ENCODE measurements at regions not wholly inside any gene's neighbourhood (a gene's known extent, or its start where the extent isn't known, plus 50 kb on each side); places are given as distances from the start of the nearest gene placed in this dataset.

GRCh38 chr5:97417986-97418385 lies 234.9 kb upstream of the RIOK2 start:
- no peak overlapping the region for H3K27ac ChIP-seq (ENCODE audit: low read depth, low read length)
- H3K27me3 Mint-ChIP-seq (ENCODE audit: low read depth, unreplicated experiment): no peaks in the 10 kb centered on the region
- TF ChIP-seq EZH2 (IDR thresholded peaks at IDR 0.05; ENCODE audit: insufficient read depth, low read length) (no peak), CTCF (IDR thresholded peaks at IDR 0.05; ENCODE audit: insufficient read depth, low read depth, low read length) (no peak)
- H3K9ac ChIP-seq (ENCODE audit: low read length): no peak overlapping the region
- H2AFZ ChIP-seq (ENCODE audit: low read depth, low read length): no peak overlapping the region
- no peaks in the 10 kb centered on the region for H3K79me2 ChIP-seq (ENCODE audit: insufficient read depth, low read length)
- H3K4me3 ChIP-seq (ENCODE audit: insufficient read depth, low read depth, low read length): no peak overlapping the region
- no peaks in the 10 kb centered on the region for H3K9me3 Mint-ChIP-seq (ENCODE audit: unreplicated experiment)
- H3K9me3 ChIP-seq (ENCODE audit: insufficient read depth, low read depth, low read length): no peaks in the 10 kb centered on the region
- no peaks in the 10 kb centered on the region for H3K27me3 ChIP-seq (ENCODE audit: insufficient read depth, low read length)
- no peak overlapping the region for H3K4me2 ChIP-seq (ENCODE audit: low read length)
- H4K20me1 ChIP-seq (ENCODE audit: insufficient read depth, low read length): no peaks in the 10 kb centered on the region
- no peak overlapping the region for H3K4me3 Mint-ChIP-seq (ENCODE audit: unreplicated experiment)
- no peaks in the 10 kb centered on the region for H3K4me1 Mint-ChIP-seq (ENCODE audit: low read depth, unreplicated experiment)
- no peaks in the 10 kb centered on the region for H3K36me3 Mint-ChIP-seq (ENCODE audit: low read depth, unreplicated experiment)
- no peak for DNase-seq (ENCODE audit: low read depth)
- H3K36me3 ChIP-seq (ENCODE audit: insufficient read depth, low read length): no peaks in the 10 kb centered on the region
- H3K27ac Mint-ChIP-seq (ENCODE audit: unreplicated experiment): no peak overlapping the region
- no peak for FAIRE-seq
- no peaks in the 10 kb centered on the region for H3K4me1 ChIP-seq (ENCODE audit: insufficient read depth, low read length)

- FAIRE-seq: no peak
- Mint-ChIP-seq H3K9me3 (ENCODE audit: unreplicated experiment) (no peaks in the 10 kb centered on the region), H3K27ac (ENCODE audit: unreplicated experiment) (no peak overlapping the region)
Observed at GRCh38 chr5:97418462-97418861, 235.4 kb upstream of the RIOK2 start.

More at GRCh38 chr5:97418462-97418861, 235.4 kb upstream of the RIOK2 start:
- Histone ChIP-seq H3K79me2 (ENCODE audit: insufficient read depth, low read length) (no peaks in the 10 kb centered on the region), H2AFZ (ENCODE audit: low read depth, low read length) (no peak overlapping the region), H4K20me1 (ENCODE audit: insufficient read depth, low read length) (no peaks in the 10 kb centered on the region), H3K27me3 (ENCODE audit: insufficient read depth, low read length) (no peaks in the 10 kb centered on the region), H3K4me2 (ENCODE audit: low read length) (no peak overlapping the region), H3K9me3 (ENCODE audit: insufficient read depth, low read depth, low read length) (no peaks in the 10 kb centered on the region), H3K27ac (ENCODE audit: low read depth, low read length) (no peak overlapping the region), H3K36me3 (ENCODE audit: insufficient read depth, low read length) (no peaks in the 10 kb centered on the region), H3K4me3 (ENCODE audit: insufficient read depth, low read depth, low read length) (no peak overlapping the region), H3K9ac (ENCODE audit: low read length) (no peak overlapping the region), H3K4me1 (ENCODE audit: insufficient read depth, low read length) (no peaks in the 10 kb centered on the region)
- Mint-ChIP-seq H3K4me3 (ENCODE audit: unreplicated experiment) (no peak overlapping the region), H3K4me1 (ENCODE audit: low read depth, unreplicated experiment) (no peaks in the 10 kb centered on the region), H3K27me3 (ENCODE audit: low read depth, unreplicated experiment) (no peaks in the 10 kb centered on the region), H3K36me3 (ENCODE audit: low read depth, unreplicated experiment) (no peaks in the 10 kb centered on the region)
- TF ChIP-seq CTCF (IDR thresholded peaks at IDR 0.05; ENCODE audit: insufficient read depth, low read depth, low read length) (no peak), EZH2 (IDR thresholded peaks at IDR 0.05; ENCODE audit: insufficient read depth, low read length) (no peak)
- DNase-seq (ENCODE audit: low read depth): no peak
